Heart left ventricle (tissue), 16 donors: ENCODE measurements at regions not wholly inside any gene's neighbourhood (a gene's known extent, or its start where the extent isn't known, plus 50 kb on each side); places are given as distances from the start of the nearest gene placed in this dataset.

Experiments
- ATAC-seq, 4 donors: fragments of 200-7000 bp; cut with Tn5 transposase; one replicate each; pipeline ENCODE4 v1.9.1; 2020 to 2022; ENCODE audit warnings: moderate library complexity in 4 of 4, mild to moderate bottlenecking in 3 of 4, moderate number of reproducible peaks in 1 of 4
- DNase-seq, 5 donors: peaks; one replicate each; pipeline ENCODE4 v3.0.0-alpha.2; 2020
- H3K27ac ChIP-seq, 12 donors: fragments of 200-600 bp; sonication (generic) in 4 of 12; one replicate each; pipeline versions ENCODE4 v1.5.0 to v1.8.0; 2016 to 2022; ENCODE audit warnings: mild to moderate bottlenecking in 2 of 12
- H3K27me3 ChIP-seq, 9 donors: fragments of 200-600 bp; sonication (generic) in 2 of 9; one replicate each; pipeline versions ENCODE4 v1.5.1 to v1.8.0; 2016 to 2022; ENCODE audit warnings: mild to moderate bottlenecking in 3 of 9
- H3K36me3 ChIP-seq, 9 donors: fragments of 200-600 bp; sonication (generic) in 2 of 9; one replicate each; pipeline versions ENCODE4 v1.5.0 to v1.8.0; 2018 to 2022; ENCODE audit warnings: mild to moderate bottlenecking in 2 of 9
- H3K4me1 ChIP-seq, 12 donors: fragments of 200-600 bp; sonication (generic) in 4 of 12; one replicate each; pipeline versions ENCODE4 v1.5.0 to v1.8.0; 2016 to 2022; ENCODE audit warnings: mild to moderate bottlenecking in 3 of 12
- H3K4me3 ChIP-seq, 12 donors: fragments of 200-600 bp; sonication (generic) in 4 of 12; one replicate each; pipeline versions ENCODE4 v1.5.0 to v1.8.0; 2017 to 2022; ENCODE audit warnings: mild to moderate bottlenecking in 9 of 12, moderate library complexity in 4 of 12
- H3K9me3 ChIP-seq, 12 donors: fragments of 200-600 bp; sonication (generic) in 4 of 12; one replicate each; pipeline versions ENCODE4 v1.5.0 to v1.8.0; 2016 to 2022; ENCODE audit warnings: mild to moderate bottlenecking in 1 of 12
- POLR2A ChIP-seq, 2 donors: fragments of 450-650 bp; IDR thresholded peaks; one replicate each; pipeline ENCODE4 v1.6.1; 2017; ENCODE audit warnings: antibody characterized with exemption in 2 of 2, mild to moderate bottlenecking in 2 of 2, moderate library complexity in 2 of 2
- whole genome bisulfite sequencing, 4 donors: extraction: QIAGEN DNeasy Blood & Tissue Kit in 2 of 4; methylation state at CpG; one replicate each; pipeline versions ENCODE4 v1.1.5 to v1.1.7; 2013 to 2018; 5-methylcytosine and 5-hydroxymethylcytosine counted together
- intact Hi-C, 10 donors: fragments of 100-400 bp; cut with DNase I; formaldehyde crosslinking; loops; one replicate each; pipeline versions ENCODE4 v1.11.1 to v1.14.2; 2022
- TF ChIP-seq, protein P1 (sequence below), 12 donors: fragments of 200-600 bp; sonication (generic) in 4 of 12; IDR thresholded peaks; one replicate each; pipeline versions ENCODE4 v1.5.0 to v1.8.0; 2018 to 2022; ENCODE audit warnings: antibody characterized with exemption in 12 of 12, mild to moderate bottlenecking in 5 of 12
- donor health status: ischemic (EF 13 %, LVEDD 7.1; RV severe dilation, severe dysfunction).
- donor health status: healthy with polysubstance abuse.
- donor health status: DM: no; HTN: yes; CAD: no.
- donor health status: DM: no; HTN: no; CAD: no.
- donor health status: ischemic (EF 25% LVEDD 6.9; RV normal size, moderate dysfunction).
- donor health status: ischemic (EF 25% LVEDD 5.7; RV mildly dilated, moderate dysfunction).
- donor health status: healthy.
- donor health status: DM: yes; HTN: yes; CAD: no.
- donor health status: ischemic (EF 35%, LVEDD 5.7; RV mildly dilated, moderate dysfunction).
- donor health status: nonischemic (EF 11% LVEDD 7.7; RV severe dilation, severe dysfunction).
- donor health status: DM: yes; HTN: yes; CAD: no.
- donor health status: PGD.
- donor health status: ischemic (EF 29% LVEDD 5.4; RV normal size, mild dysfunction).
- donor health status: nonischemic (EF 23%, LVEDD 6.1; RV moderate dilation, normal function).

- no peak for DNase-seq
- Histone ChIP-seq H3K4me3 (no peak overlapping the region), H3K9me3 (no peaks in the 10 kb centered on the region), H3K27ac (peak overlapping the region in 10 of 12 donors; percentile 10 to 80 (median 46)), H3K4me1 (peaks cover 0 to 32% (median 17%) of the 10 kb centered on the region in 12 donors), H3K36me3 (peaks cover 0 to 27% (median 2%) of the 10 kb centered on the region in 9 donors), H3K27me3 (no peaks in the 10 kb centered on the region)
- ATAC-seq = peak in 2 of 4 donors; percentile 7 to 14
- intact Hi-C loops = no loop called here
- WGBS, 4 donors = 58 to 75% (median 59%) methylated on average over 5 of the region's 5 CpGs
- TF ChIP-seq, protein P1, sequence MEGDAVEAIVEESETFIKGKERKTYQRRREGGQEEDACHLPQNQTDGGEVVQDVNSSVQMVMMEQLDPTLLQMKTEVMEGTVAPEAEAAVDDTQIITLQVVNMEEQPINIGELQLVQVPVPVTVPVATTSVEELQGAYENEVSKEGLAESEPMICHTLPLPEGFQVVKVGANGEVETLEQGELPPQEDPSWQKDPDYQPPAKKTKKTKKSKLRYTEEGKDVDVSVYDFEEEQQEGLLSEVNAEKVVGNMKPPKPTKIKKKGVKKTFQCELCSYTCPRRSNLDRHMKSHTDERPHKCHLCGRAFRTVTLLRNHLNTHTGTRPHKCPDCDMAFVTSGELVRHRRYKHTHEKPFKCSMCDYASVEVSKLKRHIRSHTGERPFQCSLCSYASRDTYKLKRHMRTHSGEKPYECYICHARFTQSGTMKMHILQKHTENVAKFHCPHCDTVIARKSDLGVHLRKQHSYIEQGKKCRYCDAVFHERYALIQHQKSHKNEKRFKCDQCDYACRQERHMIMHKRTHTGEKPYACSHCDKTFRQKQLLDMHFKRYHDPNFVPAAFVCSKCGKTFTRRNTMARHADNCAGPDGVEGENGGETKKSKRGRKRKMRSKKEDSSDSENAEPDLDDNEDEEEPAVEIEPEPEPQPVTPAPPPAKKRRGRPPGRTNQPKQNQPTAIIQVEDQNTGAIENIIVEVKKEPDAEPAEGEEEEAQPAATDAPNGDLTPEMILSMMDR (IDR thresholded peaks at IDR 0.05) = no peak
- no peak for TF ChIP-seq POLR2A (IDR thresholded peaks at IDR 0.05)
Observed at GRCh38 chr3:124396339-124396950, 333.8 kb upstream of the UMPS start.

DNA sequence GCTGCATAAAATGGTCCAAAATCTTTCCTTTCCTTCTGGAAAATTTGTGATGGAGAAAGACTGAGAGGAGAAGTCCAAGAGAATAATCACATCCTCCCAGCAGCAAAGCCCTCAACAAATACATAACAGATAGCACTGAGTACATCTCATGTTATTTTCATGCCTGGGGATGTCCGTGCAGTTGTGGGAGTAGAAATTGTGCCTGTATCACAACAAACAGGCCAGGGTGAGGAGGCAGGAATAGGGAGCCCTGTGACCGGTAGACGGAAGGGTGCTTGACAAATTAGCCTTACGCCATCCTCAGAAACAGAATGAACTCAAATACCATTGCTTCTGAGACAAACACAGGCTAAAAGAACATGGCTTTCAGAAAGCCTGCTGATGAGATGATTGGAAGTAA, 333.2 kb upstream of the UMPS start:
- H3K9me3 ChIP-seq = no peaks in the 10 kb centered on the region
- no peak overlapping the region for H3K4me3 ChIP-seq
- ATAC-seq = no peak
- H3K27me3 ChIP-seq = no peaks in the 10 kb centered on the region
- TF ChIP-seq, protein P1 (IDR thresholded peaks at IDR 0.05) = no peak
- no peak for TF ChIP-seq POLR2A (IDR thresholded peaks at IDR 0.05)
- peaks cover 0 to 29% (median 2%) of the 10 kb centered on the region in 9 donors for H3K36me3 ChIP-seq
- H3K4me1 ChIP-seq = peaks cover 0 to 32% (median 17%) of the 10 kb centered on the region in 12 donors
- no peak for DNase-seq
- intact Hi-C loops = no loop called here
- peak overlapping the region in 6 of 12 donors; percentile 41 to 80 (median 63) for H3K27ac ChIP-seq
- 93% methylated on average over 4 of the region's 4 CpGs for WGBS, 4 donors

DNA sequence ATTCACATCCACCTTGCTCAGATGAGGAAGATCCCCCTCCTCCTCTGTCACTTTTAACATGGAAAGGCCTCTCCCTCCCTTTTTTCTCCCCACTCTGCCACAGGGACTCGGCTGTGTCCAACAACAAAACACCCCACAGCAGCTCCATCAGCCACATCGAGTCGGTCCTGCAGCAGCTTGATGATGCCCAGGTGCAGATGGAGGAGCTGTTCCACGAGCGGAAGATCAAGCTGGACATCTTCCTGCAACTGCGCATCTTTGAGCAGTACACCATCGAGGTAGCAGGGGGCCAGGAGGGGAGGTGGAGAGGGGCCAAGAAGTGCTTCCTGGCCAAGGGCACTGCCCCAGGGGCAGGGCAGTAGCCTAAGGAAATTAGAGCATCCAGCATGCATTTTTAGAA, 331.7 kb upstream of the UMPS start:
- 96 to 98% (median 97%) methylated on average over 6 to 7 of the region's 7 CpGs for WGBS, 4 donors
- TF ChIP-seq, protein P1 (IDR thresholded peaks at IDR 0.05) = no peak
- no peak for TF ChIP-seq POLR2A (IDR thresholded peaks at IDR 0.05)
- DNase-seq (no peak), ATAC-seq (no peak)
- H3K36me3 ChIP-seq = peaks cover 0 to 29% (median 2%) of the 10 kb centered on the region in 9 donors
- no peaks in the 10 kb centered on the region for H3K27me3 ChIP-seq
- H3K4me1 ChIP-seq = peaks cover 0 to 32% (median 17%) of the 10 kb centered on the region in 12 donors
- no peak overlapping the region for H3K4me3 ChIP-seq
- no peaks in the 10 kb centered on the region for H3K9me3 ChIP-seq
- H3K27ac ChIP-seq = no peak overlapping the region
- intact Hi-C loops = no loop called here

DNA sequence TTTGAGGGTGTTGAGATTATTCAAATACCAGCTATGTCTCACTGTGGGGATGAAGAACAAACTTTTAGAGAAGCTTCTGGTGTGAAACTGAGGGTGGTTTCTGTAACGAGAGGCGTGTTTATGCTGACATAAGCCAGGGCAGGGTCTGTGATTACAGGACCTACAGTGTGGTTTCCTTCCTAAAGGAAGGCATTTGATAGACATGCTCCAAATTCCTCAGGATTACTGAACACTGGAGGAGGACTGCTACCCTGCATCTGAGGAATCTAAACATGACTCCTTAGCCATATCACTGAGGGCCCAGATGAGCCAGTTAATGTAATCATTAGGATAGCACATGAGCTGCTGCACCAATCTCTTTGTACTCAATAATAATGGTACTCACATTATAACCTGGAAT, 328.4 kb upstream of the UMPS start:
- intact Hi-C loops = loop anchor here in 1 of 10 donors (10.0 kb wide), 1 partner anchor 47 kb away; no protein-coding TSS in a partner anchor
- H3K27ac ChIP-seq = no peak overlapping the region

More for the DNA sequence above, 328.4 kb upstream of the UMPS start:
- WGBS, 4 donors = 74 to 81% (median 79%) methylated on average over 2 of the region's 2 CpGs
- no peak for ATAC-seq
- H3K27me3 ChIP-seq = no peaks in the 10 kb centered on the region
- TF ChIP-seq, protein P1 (IDR thresholded peaks at IDR 0.05) = no peak
- TF ChIP-seq POLR2A (IDR thresholded peaks at IDR 0.05) = no peak
- peaks cover 0 to 13% (median 3%) of the 10 kb centered on the region in 12 donors for H3K4me1 ChIP-seq
- no peak overlapping the region for H3K4me3 ChIP-seq
- H3K9me3 ChIP-seq = no peaks in the 10 kb centered on the region
- no peak for DNase-seq
- H3K36me3 ChIP-seq = peaks cover 0 to 31% (median 5%) of the 10 kb centered on the region in 9 donors
